Coronary artery (tissue), 2 donors: ENCODE measurements at regions not wholly inside any gene's neighbourhood (a gene's known extent, or its start where the extent isn't known, plus 50 kb on each side); places are given as distances from the start of the nearest gene placed in this dataset.

Experiments
- DNase-seq: peaks from one replicate; pipeline ENCODE4 v3.0.0-alpha.2; 2017; ENCODE audit warnings: low spot score
- H3K27ac ChIP-seq, 2 donors: fragments of 200-600 bp; sonication (generic); one replicate each; pipeline ENCODE4 v1.5.1; 2016 to 2019
- H3K4me3 ChIP-seq: fragments of 200-600 bp; sonication (generic); 2 replicates; pipeline ENCODE4 v1.5.1; 2016; ENCODE audit warnings: mild to moderate bottlenecking, moderate library complexity
- TF ChIP-seq, protein P1 (sequence below): fragments of 200-600 bp; sonication (generic); IDR thresholded peaks from one replicate; pipeline ENCODE4 v1.5.1; 2019; ENCODE audit warnings: antibody characterized with exemption

DNA sequence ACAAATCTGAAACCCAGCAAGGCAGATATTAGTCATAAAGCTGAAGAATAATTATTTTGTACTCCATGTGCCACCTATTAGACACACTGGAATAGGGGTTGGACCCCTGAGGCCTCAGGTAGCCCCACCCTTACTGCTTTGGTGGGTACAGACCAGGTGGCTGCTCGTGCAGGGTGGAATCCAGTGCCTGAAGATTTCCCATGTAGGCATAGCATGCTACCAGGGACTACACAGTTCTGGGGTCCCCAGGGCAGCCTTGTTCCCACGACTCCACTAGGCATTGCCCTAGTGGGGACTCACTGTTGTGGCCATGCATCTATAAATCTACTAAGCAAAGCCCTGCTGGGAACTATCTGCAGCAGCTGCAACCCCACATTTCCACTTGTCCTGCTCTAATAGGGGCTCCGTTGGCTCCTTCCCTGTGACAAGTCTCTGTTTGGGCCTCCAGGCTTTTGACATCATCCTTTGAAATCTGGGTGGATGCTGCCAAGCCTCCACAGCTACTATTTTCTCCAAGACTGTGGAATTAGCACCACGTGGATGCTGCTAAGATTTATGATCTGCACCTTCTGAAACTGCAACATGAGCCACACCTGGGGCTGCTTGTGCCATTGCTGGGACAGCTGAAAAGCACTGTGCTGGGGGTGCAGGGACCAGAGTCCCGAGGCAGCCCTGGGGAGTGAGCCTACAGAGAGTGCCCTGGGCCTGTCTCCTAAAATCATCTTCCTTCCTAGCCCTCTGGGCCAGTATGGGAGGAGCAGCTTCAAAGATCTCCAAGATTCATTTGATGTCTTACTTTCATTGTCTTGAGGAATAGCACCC lies 303.8 kb downstream of the FSIP2 start:
- TF ChIP-seq, protein P1, sequence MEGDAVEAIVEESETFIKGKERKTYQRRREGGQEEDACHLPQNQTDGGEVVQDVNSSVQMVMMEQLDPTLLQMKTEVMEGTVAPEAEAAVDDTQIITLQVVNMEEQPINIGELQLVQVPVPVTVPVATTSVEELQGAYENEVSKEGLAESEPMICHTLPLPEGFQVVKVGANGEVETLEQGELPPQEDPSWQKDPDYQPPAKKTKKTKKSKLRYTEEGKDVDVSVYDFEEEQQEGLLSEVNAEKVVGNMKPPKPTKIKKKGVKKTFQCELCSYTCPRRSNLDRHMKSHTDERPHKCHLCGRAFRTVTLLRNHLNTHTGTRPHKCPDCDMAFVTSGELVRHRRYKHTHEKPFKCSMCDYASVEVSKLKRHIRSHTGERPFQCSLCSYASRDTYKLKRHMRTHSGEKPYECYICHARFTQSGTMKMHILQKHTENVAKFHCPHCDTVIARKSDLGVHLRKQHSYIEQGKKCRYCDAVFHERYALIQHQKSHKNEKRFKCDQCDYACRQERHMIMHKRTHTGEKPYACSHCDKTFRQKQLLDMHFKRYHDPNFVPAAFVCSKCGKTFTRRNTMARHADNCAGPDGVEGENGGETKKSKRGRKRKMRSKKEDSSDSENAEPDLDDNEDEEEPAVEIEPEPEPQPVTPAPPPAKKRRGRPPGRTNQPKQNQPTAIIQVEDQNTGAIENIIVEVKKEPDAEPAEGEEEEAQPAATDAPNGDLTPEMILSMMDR: no peak
- Histone ChIP-seq H3K4me3 (no peak overlapping the region), H3K27ac (no peak overlapping the region)
- DNase-seq: no peak

DNA sequence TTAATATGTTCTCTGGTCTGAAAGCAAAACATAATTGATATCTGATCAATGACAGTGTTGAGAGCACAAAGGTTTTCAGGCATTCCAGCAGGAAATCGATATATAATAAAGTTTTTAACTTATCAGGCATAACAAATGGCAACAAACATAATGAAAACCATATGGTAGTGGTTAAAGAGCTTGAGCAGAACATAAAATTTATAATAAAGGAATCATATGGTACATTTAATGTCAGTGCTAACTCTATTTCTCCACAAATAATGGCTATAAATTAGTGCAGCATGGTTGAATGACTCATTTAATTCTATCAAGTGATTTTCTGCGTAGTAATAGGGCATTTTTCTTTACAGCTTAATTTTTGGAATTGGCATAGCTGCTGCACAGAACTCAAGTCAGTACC lies 306.2 kb downstream of the FSIP2 start:
- no peak for DNase-seq
- Histone ChIP-seq H3K27ac (no peak overlapping the region), H3K4me3 (no peak overlapping the region)
- TF ChIP-seq, protein P1: no peak

DNA sequence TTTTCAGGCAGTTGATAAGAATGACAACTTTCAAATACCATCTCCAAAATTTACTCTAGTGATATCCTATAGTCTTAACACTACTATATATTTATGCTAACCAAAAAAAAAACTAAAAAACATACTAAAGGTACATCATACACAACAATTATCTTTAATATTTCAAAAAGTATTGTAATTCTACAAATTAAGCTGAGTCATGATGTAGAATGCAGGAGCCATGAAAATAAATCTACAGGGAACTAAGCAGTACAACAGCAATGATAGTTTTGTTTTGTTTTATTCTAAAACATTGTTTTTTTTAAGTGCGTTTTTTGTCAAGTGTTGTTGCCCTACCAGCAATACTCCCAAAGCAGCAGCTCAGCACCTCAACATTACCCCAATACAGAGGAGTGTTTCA lies 314.3 kb downstream of the FSIP2 start:
- no peak for DNase-seq
- no peak overlapping the region for H3K4me3 ChIP-seq
- H3K27ac ChIP-seq: no peak overlapping the region
- TF ChIP-seq, protein P1: no peak

DNA sequence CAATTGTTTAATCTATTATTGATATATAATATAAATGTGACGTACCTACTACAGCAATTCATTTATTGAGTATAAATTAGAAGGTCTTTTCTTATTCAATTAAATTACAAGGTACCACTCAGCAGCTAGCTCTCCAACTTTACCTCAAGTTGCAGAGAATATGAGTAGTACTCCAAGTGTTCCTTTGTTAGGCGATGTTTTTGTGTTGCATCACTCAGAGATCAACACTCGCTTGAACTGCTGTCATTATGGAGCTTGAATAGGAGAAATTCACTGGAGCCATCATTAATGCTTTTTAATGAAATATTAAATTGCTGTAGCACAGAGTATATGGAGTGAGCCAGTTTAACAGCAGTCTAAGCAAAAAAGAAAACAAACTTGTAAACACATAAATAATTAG lies 320.0 kb downstream of the FSIP2 start:
- Histone ChIP-seq H3K4me3 (no peak overlapping the region), H3K27ac (no peak overlapping the region)
- DNase-seq: no peak
- TF ChIP-seq, protein P1: no peak

DNA sequence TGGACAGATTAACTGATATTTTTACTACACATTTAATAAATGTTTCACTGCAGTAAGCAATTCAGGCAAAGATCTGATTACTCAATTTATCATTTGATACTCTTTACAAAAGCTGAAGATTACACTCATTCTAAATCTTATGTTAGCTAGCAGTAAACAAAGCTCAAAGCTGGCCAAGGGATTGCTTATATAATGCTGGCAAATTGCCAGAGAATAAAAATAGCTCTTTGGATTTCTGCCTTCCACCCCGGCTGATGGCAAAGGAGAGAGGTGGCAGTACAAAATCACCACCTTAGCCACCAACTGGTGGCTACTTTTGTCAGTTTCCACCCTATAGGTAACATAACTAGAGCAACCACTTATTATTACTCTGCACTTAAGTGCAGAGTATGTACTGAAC lies 320.5 kb downstream of the FSIP2 start:
- Histone ChIP-seq H3K27ac (no peak overlapping the region), H3K4me3 (no peak overlapping the region)
- TF ChIP-seq, protein P1: no peak
- DNase-seq: no peak

DNA sequence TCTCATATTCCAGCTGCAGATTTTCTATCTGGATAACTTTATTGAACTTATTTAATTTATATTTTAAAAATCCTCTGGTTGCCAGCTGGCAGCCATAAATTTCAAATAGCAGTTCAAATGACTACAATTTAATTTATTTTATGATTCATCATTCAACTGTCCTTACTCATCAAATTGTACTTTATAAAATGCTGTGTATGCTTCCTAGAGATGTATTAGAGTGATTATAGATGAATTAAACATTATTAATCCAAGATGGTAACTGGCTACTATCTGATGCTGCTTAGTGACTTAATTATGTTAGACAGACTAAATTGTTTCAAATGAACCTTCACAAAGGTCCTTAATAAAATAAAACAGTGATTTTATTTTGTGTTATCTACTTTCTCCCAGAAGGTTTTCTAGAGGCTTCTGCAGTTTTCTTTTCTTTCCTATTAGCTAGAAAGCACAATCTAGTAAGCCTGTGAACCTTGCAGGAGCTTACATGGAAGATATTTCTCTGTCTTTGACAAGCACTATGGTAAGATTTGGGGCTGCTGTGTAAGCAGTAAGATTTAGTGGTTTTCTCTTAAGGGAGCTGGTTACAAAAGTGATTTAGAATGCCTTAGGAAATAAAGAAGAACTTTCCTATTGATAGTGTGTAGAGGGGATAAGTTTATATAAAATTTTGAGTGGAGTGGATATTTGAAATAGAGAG lies 322.3 kb downstream of the FSIP2 start:
- TF ChIP-seq, protein P1: no peak
- Histone ChIP-seq H3K4me3 (no peak overlapping the region), H3K27ac (no peak overlapping the region)
- no peak for DNase-seq

DNA sequence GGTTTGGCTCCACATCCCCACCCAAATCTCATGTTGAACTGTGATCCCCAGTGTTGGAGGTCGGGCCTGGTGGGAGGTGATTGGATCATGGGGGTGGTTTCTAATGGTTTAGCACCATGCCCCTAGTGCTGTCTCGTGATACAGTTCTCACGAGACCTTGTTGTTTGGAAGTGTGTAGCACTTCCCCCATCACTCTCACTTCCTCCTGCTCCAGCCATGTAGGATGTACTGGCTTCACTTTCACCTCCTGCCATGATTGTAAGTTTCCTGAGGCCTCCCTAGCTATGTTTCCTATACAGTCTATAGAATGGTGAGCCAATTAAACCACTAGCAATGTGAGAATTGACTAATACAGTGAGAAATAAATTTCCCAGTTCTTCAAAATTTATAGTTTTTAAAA lies 325.9 kb downstream of the FSIP2 start:
- Histone ChIP-seq H3K27ac (no peak overlapping the region), H3K4me3 (no peak overlapping the region)
- no peak for DNase-seq
- TF ChIP-seq, protein P1: no peak
